ENCODE measurements at regions not wholly inside any gene's neighbourhood (a gene's known extent, or its start where the extent isn't known, plus 50 kb on each side); places are given as distances from the start of the nearest gene placed in this dataset.

DNA sequence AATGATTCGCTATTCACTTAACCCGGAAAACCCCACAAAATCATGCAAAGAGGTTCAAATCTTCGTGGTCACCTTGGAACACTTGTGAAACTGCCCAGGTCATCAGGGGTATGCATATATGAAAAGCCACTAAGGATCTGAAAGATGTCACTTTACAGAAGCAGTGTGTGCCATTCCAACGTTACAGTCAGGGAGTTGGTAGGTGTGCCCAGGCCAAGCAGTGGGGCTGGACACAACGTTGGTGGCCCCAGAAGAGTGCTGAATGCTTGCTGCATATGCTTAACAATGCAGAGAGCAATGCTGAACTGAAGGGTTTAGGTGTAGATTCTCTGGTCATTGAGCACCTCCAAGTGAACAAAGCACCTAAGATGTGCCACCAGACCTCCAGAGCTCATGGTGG, 51.1 kb upstream of the EIF5 start:
- no peak overlapping the region for H3K4me3 ChIP-seq (ENCODE audit: control insufficient read depth, low read depth, low read length)
- TF ChIP-seq, protein P1, sequence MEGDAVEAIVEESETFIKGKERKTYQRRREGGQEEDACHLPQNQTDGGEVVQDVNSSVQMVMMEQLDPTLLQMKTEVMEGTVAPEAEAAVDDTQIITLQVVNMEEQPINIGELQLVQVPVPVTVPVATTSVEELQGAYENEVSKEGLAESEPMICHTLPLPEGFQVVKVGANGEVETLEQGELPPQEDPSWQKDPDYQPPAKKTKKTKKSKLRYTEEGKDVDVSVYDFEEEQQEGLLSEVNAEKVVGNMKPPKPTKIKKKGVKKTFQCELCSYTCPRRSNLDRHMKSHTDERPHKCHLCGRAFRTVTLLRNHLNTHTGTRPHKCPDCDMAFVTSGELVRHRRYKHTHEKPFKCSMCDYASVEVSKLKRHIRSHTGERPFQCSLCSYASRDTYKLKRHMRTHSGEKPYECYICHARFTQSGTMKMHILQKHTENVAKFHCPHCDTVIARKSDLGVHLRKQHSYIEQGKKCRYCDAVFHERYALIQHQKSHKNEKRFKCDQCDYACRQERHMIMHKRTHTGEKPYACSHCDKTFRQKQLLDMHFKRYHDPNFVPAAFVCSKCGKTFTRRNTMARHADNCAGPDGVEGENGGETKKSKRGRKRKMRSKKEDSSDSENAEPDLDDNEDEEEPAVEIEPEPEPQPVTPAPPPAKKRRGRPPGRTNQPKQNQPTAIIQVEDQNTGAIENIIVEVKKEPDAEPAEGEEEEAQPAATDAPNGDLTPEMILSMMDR (IDR thresholded peaks at IDR 0.05; ENCODE audit: control insufficient read depth, insufficient read depth, low read depth, low read length, missing control alignments), result no peak
- no peak for DNase-seq (ENCODE audit: low read depth)

DNA sequence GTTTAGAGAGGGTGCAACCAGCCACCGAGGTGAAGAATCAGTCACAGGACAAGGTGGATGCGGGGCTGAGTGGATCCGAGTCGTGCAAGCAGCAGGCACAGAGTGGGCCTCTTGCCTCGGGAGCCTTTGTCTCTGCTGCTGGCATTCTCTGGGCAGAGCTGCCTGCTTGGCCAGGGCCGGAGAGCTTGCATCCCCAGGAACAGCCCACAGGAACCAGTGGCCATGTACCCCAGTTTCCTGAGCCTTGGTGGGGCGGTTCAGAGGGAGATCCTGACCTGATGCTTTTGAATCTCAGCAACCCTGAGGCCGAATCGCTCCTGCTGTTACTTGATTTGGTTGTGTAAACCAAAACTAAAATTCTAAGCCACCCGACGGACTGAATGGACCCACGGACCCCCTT, 50.1 kb upstream of the EIF5 start:
- TF ChIP-seq, protein P1 (IDR thresholded peaks at IDR 0.05; ENCODE audit: control insufficient read depth, insufficient read depth, low read depth, low read length, missing control alignments), result no peak
- H3K4me3 ChIP-seq (ENCODE audit: control insufficient read depth, low read depth, low read length), result no peak overlapping the region
- DNase-seq (ENCODE audit: low read depth), result no peak
